Vagina (tissue), 2 donors: ENCODE measurements at regions not wholly inside any gene's neighbourhood (a gene's known extent, or its start where the extent isn't known, plus 50 kb on each side); places are given as distances from the start of the nearest gene placed in this dataset.

Source experiments
- DNase-seq, 2 donors: peaks; one replicate each; pipeline ENCODE4 v3.0.0-alpha.2; 2017; ENCODE audit errors: extremely low spot score in 2 of 2
- H3K27ac ChIP-seq: fragments of 200-600 bp; sonication (generic); one replicate; pipeline ENCODE4 v1.5.1; 2019
- H3K27me3 ChIP-seq: fragments of 200-600 bp; sonication (generic); one replicate; pipeline ENCODE4 v1.5.1; 2019
- H3K36me3 ChIP-seq, 2 donors: fragments of 200-600 bp; sonication (generic); one replicate each; pipeline ENCODE4 v1.5.1; 2017 to 2019
- H3K4me1 ChIP-seq: fragments of 200-600 bp; sonication (generic); one replicate; pipeline ENCODE4 v1.5.1; 2019
- H3K4me3 ChIP-seq, 2 donors: fragments of 200-600 bp; sonication (generic); 1 replicate in 1 of 2; 2 replicates in 1 of 2; pipeline ENCODE4 v1.5.1; 2016 to 2019
- H3K9me3 ChIP-seq: fragments of 200-600 bp; sonication (generic); one replicate; pipeline ENCODE4 v1.5.1; 2019
- CTCF ChIP-seq, 3 experiments: fragments of 450-650 bp in 2 of 3; fragments of 200-600 bp in 1 of 3; sonication (generic) in 1 of 3; IDR thresholded peaks; one replicate each; pipeline ENCODE4 v1.5.1; 2017 to 2019; ENCODE audit warnings: antibody characterized with exemption in 3 of 3, mild to moderate bottlenecking in 2 of 3, moderate library complexity in 2 of 3
- POLR2A ChIP-seq, 2 donors: fragments of 450-650 bp; IDR thresholded peaks; one replicate each; pipeline ENCODE4 v1.6.1; 2017; ENCODE audit warnings: antibody characterized with exemption in 2 of 2, mild to moderate bottlenecking in 2 of 2, moderate library complexity in 2 of 2
- POLR2AphosphoS5 ChIP-seq, 2 donors: sonication (generic); formaldehyde crosslinking; IDR thresholded peaks; one replicate each; pipeline ENCODE4 v1.9.0; 2017; ENCODE audit warnings: antibody characterized with exemption in 2 of 2, mild to moderate bottlenecking in 2 of 2, low read depth in 1 of 2; ENCODE audit not compliant: insufficient read depth in 1 of 2
- intact Hi-C: fragments of 100-400 bp; cut with DNase I; formaldehyde crosslinking; loops from one replicate; pipeline ENCODE4 v1.15.1; 2023

DNA sequence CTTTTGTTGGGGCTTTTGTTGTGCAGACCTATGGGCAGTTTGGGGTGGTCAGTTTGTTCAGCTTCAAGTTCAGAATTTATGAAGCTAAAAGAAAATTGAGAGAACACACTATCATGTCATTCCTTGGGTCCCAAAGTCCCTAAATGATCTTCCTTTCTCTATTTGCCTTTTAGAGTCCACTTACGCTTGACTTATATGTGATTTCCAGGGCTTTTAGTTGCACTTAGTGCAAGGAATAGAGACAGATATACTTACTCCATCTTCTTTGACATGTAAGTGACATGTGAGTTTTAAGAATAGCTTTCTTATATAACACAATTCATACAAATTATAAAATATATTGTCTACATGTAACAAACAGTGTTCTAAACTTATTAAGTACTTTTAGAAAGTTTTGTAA lies 660.1 kb upstream of the SLITRK1 start:
- TF ChIP-seq CTCF (IDR thresholded peaks at IDR 0.05) (no peak), POLR2AphosphoS5 (IDR thresholded peaks at IDR 0.05; ENCODE audit: insufficient read depth in 1 of 2, low read depth in 1 of 2) (no peak), POLR2A (IDR thresholded peaks at IDR 0.05) (no peak)
- H3K27ac ChIP-seq = no peak overlapping the region
- intact Hi-C loops = no loop called here

DNA sequence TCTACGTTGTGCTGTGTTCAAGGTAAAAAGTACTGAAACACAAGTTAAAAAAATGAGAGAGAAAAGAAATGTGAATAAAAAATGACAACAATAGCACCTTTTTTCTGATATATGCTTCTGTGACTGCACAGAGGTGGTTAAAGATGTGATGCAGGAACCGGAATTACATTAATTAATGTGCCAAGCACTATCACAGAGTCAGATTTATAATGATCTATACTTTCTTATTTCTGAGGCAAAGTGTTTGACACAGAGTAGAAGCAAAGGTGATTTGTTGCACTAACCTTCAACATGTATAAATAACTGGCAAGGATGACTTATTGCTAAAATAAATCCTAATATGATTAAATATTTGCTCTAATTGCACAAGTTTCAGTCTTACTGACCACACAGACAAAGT lies 654.6 kb upstream of the SLITRK1 start:
- intact Hi-C loops = no loop called here

More for the DNA sequence above, 660.1 kb upstream of the SLITRK1 start:
- Histone ChIP-seq H3K4me1 (no peaks in the 10 kb centered on the region), H3K4me3 (no peak overlapping the region), H3K27me3 (no peaks in the 10 kb centered on the region), H3K36me3 (no peaks in the 10 kb centered on the region), H3K9me3 (no peaks in the 10 kb centered on the region)
- DNase-seq = no peak

GRCh38 chr13:84528408-84529070 lies 646.3 kb upstream of the SLITRK1 start:
- no peaks in the 10 kb centered on the region for H3K9me3 ChIP-seq
- H3K36me3 ChIP-seq = no peaks in the 10 kb centered on the region
- TF ChIP-seq POLR2AphosphoS5 (IDR thresholded peaks at IDR 0.05; ENCODE audit: insufficient read depth in 1 of 2, low read depth in 1 of 2) (no peak), POLR2A (IDR thresholded peaks at IDR 0.05) (no peak), CTCF (IDR thresholded peaks at IDR 0.05) (no peak)
- intact Hi-C loops = no loop called here
- no peaks in the 10 kb centered on the region for H3K27me3 ChIP-seq
- no peaks in the 10 kb centered on the region for H3K4me1 ChIP-seq
- DNase-seq = no peak
- no peak overlapping the region for H3K4me3 ChIP-seq
- no peak overlapping the region for H3K27ac ChIP-seq

More for the DNA sequence above, 654.6 kb upstream of the SLITRK1 start:
- Histone ChIP-seq H3K36me3 (no peaks in the 10 kb centered on the region), H3K27ac (no peak overlapping the region), H3K27me3 (no peaks in the 10 kb centered on the region), H3K4me1 (no peaks in the 10 kb centered on the region), H3K9me3 (no peaks in the 10 kb centered on the region), H3K4me3 (no peak overlapping the region)
- no peak for TF ChIP-seq POLR2AphosphoS5 (IDR thresholded peaks at IDR 0.05; ENCODE audit: insufficient read depth in 1 of 2, low read depth in 1 of 2)
- TF ChIP-seq CTCF (IDR thresholded peaks at IDR 0.05) = no peak
- no peak for TF ChIP-seq POLR2A (IDR thresholded peaks at IDR 0.05)
- DNase-seq = no peak

- Histone ChIP-seq H3K27ac (no peak overlapping the region), H3K4me3 (no peak overlapping the region), H3K4me1 (no peaks in the 10 kb centered on the region), H3K27me3 (no peaks in the 10 kb centered on the region), H3K36me3 (no peaks in the 10 kb centered on the region), H3K9me3 (no peaks in the 10 kb centered on the region)
- TF ChIP-seq POLR2AphosphoS5 (IDR thresholded peaks at IDR 0.05; ENCODE audit: insufficient read depth in 1 of 2, low read depth in 1 of 2) (no peak), CTCF (IDR thresholded peaks at IDR 0.05) (no peak), POLR2A (IDR thresholded peaks at IDR 0.05) (no peak)
- no peak for DNase-seq
- intact Hi-C loops = no loop called here
Observed at GRCh38 chr13:84525865-84526264, 643.6 kb upstream of the SLITRK1 start.

DNA sequence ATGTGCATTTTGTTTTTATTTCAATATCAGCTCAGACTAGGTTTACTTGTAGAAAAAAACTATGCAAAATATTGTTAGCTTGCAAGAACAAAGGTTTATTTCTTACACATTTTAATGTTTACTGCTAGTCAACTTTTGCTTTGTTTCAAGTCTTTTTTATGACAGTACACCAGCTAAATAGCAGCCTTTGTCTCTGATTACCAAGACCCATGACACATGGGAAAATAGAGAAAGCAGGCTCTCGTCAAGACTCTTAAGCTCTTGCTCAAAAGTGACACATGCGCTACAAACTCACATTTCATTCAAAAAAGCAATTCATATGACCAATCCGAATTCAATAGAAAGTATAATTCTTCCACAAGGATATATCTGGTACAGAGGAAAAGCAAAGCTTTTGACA lies 642.3 kb upstream of the SLITRK1 start:
- no peaks in the 10 kb centered on the region for H3K27me3 ChIP-seq
- no peak overlapping the region for H3K4me3 ChIP-seq
- TF ChIP-seq POLR2AphosphoS5 (IDR thresholded peaks at IDR 0.05; ENCODE audit: insufficient read depth in 1 of 2, low read depth in 1 of 2) = no peak
- TF ChIP-seq CTCF (IDR thresholded peaks at IDR 0.05) = no peak
- TF ChIP-seq POLR2A (IDR thresholded peaks at IDR 0.05) = no peak
- intact Hi-C loops = no loop called here
- H3K9me3 ChIP-seq = no peaks in the 10 kb centered on the region
- no peak overlapping the region for H3K27ac ChIP-seq
- no peaks in the 10 kb centered on the region for H3K4me1 ChIP-seq
- H3K36me3 ChIP-seq = no peaks in the 10 kb centered on the region
- no peak for DNase-seq
